DMS 273 treated with DMSO at 0.1 percent for 48 hours (cell line): ENCODE measurements at regions not wholly inside any gene's neighbourhood (a gene's known extent, or its start where the extent isn't known, plus 50 kb on each side); places are given as distances from the start of the nearest gene placed in this dataset.
"Not testable (repeated sequence)": the region's sequence is repeated elsewhere in the genome, so short reads cannot be mapped to it uniquely, and the experiment has no call there.

Source experiments
- DNase-seq: peaks from one replicate; lab custom pipeline; 2025; lab: John Stamatoyannopoulos, UW

DNA sequence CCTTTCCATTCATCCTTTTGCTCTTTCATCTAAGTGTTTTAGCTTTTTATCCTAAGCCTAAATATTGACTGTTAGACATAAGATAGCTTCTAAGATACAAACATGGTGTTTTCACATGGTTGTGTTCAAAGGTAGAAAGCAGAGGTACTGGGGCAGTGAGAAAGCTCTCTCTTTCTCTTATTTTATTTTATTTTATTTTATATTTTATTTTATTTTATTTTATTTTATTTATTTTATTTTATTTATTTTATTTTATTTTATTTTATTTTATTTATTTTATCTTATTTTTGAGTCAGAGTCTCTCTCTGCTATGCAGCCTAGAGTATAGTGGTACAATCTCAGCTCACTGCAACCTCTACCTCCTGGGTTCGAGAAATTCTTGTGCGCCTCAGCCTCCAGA is 287.2 kb downstream of the IKZF2 start:
- DNase-seq, result no peak

DNA sequence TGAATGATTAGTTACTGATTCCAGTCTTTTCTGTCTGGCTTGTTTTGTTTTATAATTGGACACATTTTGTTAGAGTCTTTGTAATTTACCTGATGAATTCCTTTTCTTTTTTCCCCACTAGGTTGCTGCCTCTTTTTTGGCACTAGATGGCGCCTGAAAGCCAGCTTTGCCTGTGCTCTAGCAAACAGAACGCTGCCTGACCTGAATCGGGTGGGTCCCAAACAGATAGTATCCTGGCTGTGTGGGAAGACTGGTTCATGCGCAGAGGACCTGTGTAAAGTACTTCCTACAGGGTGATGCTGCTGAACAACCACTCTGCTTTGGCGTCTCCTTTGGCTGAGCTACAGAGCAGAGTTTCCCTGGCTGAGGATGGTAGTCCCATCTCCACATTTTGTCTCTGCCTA is 288.2 kb downstream of the IKZF2 start:
- DNase-seq, result peak; percentile 20

DNA sequence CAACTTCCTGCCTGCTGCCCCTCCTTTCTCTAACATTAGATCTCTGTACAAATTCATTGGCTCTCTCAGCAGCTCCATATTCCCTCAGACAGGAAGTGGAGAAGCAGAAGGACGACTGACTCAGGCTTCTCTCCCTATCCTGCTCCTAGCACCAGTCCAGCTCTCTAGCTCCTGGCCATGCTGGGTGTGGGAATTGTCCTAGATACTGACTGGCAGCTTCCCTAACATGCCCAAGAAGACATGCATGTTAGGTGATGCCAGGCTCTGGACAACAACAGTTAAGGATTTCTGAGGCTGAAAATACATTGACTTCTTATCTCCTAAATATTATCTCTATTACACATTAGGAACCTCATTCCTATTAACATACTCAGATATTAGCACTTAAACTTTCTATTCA is 292.9 kb downstream of the IKZF2 start:
- no peak for DNase-seq

DNA sequence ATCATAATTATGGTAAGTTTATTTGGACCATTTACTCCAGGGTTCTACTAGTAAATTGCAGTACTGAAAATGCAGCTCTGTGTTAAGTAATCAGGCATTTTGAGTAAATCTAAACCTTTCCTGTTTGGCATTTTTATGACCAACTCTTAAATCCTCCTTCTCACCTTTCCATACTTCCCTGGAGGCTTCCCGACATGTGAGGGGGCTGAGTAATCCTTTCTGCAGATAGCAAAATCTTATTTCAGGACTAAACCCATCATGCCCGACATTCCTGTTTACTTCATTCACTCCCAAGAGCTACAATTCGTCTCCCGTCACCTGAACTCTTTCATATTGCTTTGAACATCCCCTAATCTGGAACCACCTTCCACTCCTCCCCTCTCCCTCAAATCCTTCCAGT is 296.6 kb downstream of the IKZF2 start:
- no peak for DNase-seq

DNA sequence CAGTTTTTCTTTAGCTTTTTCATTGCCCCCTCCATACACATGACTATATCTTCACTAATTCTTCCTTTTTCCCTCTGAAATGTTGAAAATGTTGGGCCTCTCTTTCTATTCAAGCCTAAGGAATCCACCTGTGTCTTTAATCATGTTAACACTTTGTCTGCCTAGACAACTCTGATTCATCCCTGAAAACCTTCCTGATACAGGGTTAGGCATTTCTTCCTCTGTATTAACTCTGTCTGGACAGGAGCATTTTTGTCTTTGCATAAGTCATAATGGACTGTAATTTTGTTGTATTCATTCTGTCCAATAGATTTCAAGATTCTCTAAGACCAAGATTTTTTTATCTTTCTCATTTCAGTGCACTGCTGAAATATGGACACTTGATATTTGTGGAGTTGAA is 297.3 kb downstream of the IKZF2 start:
- DNase-seq, result no peak

DNA sequence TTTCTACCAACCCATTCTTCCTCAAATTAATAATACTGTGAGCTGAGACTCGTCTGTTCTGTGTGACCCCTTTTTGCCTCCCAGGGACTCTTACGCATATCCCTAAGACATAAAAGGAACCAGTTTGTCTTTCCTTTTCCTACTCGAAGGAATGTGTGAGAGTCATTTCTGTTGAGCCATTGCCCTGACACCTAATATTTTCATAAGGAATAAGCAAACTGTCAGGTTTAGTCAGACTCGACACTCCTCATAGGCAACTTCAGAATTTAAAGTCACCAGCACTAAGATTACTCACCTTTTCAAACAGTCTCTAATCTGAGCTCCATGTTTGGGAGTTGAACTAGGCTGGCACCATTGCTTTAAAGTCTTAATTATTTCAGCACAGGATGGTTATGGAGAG is 305.5 kb downstream of the IKZF2 start:
- no peak for DNase-seq

DNA sequence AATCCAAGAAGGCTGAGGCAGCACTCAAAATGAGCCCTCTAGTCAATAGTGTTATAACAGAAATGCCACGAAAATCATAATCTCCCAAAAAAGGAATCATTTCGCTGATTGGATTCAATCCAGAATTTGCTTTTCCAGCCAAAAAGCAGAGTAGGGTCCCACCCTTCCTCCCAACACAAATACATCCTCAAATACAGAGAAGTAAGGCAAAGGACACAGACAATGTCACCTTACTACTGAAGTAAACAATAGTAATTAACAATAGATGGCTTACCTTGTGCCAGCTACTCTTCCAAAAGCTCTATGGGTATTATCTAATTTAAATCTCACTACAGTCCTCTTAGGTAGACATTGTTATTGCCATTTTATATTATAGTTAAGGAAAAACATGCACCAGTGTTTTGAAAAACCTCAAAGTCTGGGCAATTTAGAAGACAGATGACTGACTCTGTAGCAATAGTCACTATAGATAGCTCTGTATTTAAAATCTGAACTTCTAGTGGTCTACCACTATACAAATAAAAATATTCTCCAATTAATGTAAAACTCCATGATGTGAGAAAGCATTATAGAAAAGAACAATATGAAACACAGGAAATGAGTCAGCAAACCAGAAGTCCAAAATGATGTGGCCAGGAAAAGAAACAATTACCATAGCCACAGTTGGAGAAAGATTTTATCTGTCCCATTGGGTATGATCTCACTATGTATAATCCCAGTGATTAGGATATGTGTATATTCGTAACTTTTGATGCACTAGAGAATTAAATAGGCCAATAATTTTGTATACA is 305.0 kb upstream of the ERBB4 start:
- DNase-seq, result no peak

DNA sequence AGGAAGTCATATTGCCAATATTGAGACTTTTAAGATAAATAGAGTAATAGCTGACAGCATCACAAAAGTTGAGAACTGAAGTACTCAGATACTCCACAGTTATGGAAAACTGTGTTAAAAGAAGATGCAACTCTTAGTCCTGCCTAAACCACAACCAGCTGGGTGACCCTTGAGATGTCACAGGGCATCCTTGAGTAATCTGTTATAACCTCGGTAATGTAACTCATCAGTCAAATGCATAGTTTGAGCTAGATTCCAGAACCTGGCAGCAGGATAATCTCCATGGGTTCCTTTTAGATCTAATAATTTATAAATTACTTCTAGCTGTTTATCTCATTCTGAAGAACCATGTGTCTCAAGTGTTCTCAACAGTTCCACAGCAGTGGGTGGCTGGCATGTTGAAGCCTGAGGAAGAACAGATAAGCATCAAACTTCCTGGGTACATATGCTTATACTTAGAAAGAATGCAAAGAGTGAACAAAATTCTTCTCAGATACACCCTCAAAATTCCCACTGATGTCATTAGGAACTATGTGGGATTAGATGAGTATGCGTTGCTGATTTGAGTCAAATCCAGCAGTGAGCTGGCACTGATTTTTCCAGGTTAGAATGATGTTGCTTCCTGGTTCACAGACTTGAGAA is 304.1 kb upstream of the ERBB4 start:
- no peak for DNase-seq

DNA sequence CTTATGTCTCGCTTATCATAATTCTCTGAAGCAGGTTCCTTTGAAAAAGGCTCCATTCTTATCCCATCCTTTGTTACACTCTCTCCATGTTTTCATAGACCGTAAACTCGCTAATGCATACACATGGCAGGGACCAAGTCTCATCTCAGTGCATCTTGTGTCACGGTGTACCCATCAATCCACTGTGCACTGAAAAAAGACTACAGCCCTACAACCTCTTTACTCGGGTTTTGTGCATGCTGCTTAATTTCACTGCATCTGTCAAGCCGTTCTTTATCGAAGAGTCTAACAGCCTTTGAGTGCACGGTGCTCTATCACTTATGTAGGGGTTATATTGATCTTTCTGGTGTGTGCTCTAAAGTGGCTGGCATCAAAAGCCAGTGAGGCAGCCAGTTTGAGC is 302.9 kb upstream of the ERBB4 start:
- DNase-seq, result no peak

DNA sequence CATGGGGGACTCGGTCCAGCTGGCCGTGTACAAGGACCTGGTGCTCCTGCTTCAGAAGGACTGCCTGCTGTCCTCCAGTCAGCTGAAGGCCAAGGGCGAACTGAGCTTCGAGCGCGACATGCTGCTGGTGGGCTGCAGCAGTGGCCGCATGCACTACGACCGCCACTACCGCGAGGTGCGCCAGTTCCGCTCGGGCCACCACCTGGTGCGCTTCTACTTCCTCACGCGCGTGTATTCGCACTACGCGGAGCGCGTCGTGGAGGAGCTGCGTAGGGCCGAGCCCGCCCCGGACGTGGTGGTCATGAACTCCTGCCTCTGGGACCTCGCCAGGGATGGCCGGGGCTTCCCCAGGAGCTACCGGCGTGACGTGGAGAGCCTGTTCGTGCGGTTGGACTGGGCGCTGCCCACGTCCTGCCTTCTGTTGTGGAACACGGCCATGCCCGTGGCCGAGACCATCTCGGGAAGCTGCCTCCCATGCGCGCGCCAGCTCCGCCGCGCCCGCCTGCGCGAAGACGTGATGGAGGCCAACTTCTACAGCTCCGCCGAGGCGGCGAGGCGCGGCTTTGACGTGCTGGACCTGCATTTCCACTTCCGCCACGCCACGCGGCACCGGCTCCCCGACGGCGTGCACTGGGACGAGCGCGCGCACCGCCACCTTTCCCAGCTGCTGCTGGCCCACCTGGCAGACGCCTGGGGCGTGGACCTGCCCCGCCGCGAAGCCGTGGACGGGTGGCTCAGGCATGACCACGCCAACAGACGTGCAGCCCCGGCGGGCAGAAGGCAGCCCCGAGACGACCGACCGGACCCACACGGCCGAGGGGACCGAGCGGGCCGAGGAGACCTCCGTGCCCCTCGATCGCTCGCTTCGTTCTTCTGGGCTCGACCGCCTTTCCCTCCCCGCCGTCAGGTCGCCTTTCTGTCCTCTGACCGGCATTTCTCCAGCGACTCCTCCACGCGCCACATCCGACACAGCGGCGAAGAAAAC is 293.9 kb upstream of the ERBB4 start:
- DNase-seq, result no peak

DNA sequence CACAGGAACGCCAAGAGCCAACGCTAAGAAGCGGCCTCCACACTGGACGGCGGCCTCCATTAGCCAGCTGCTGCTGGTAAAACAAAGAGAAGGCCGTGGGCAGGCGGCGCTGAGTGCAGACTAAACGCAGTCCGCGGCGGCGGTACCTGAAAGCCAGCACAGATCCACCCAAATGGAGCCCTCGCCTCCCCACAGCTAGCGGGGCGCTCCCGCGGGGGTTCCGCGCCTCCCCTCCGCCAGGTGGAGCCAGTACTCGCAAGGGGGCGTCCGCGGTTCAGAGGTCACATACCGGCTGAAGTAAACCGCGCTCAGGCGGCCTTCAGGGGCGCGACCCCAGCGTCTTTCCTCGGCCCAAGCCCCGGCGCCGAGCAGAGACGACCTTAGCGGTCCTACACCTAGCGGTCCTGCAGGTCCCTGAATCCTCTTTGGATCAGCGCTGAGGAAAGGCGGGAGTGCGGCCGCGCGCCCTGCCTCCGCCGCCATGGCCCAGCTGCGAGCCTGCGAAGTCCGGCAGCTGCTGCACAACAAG is 293.1 kb upstream of the ERBB4 start:
- DNase-seq, result no peak

DNA sequence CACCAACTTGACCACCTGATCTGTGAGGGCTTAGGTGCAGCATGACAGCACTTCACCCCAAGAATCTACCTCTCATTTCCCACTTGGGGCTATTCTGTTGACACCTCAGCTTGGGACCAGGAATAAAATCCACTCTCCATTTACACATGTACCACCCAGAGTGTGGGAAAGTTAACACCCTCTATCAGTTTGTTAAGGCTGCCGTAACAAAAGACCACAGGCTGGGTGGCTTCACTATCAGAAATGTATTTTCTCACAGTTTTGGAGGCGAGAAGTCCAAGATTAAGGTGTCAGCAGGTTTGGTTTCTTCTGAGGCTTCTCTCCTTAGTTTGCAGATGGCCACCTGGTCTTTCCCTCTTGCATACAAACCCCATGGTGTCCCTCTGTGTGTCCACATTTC is 277.7 kb upstream of the ERBB4 start:
- no peak for DNase-seq

DNA sequence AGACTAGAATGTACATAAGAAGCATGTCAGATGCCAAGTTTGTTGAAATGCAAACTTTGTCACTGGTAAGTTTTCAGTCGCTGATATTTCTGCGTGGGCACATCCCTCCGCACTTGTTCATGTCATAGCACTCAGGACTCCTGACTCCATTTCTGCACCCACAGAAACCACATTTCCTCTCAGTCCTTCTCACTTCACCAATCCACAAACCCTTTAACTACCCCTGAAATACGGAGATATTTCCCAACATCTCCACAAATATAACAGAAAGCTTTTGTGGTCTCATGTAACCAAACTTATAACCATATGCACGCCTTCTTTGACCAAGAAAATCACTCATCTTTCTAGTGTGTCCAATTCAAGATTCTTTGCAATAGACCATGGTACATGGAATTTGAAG is 276.9 kb upstream of the ERBB4 start:
- no peak for DNase-seq

DNA sequence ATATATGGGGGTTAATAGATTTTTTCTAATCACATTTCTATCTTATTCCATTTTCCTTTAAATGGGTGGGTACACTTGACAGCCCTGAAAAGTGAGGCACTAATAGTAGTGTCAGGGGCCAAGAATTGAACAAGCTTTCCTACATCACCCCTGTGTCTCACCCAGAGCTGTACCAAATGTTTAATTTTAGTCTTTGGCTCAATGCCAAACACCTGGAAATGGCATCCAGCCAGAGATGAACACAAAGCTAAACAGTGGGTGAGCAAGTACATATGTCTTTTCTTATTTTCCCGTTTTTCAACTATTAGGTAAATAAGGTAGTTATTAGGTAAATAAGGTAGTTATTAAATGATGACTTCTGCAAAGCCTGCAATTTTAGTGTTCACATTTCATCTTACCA is 276.3 kb upstream of the ERBB4 start:
- no peak for DNase-seq

DNA sequence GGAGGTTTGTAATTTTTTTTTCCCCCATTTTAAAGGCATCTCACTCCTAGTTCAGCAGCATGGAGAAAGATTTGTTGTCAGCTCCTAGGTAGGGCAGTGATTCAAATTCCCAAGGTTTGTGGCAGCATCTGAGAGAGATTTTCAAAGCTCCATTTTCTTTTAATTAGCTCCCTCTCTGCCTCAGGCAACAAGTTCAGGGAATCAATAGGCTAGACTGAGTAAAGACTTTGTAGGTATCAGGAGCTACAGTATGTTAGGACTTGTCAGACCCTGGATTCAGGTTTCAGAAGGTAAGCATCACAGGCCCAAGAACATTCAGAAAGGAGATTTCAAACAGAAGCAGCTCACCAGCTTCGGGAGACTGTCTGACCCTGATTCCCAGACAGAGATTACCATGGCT is 273.3 kb upstream of the ERBB4 start:
- DNase-seq, result no peak

DNA sequence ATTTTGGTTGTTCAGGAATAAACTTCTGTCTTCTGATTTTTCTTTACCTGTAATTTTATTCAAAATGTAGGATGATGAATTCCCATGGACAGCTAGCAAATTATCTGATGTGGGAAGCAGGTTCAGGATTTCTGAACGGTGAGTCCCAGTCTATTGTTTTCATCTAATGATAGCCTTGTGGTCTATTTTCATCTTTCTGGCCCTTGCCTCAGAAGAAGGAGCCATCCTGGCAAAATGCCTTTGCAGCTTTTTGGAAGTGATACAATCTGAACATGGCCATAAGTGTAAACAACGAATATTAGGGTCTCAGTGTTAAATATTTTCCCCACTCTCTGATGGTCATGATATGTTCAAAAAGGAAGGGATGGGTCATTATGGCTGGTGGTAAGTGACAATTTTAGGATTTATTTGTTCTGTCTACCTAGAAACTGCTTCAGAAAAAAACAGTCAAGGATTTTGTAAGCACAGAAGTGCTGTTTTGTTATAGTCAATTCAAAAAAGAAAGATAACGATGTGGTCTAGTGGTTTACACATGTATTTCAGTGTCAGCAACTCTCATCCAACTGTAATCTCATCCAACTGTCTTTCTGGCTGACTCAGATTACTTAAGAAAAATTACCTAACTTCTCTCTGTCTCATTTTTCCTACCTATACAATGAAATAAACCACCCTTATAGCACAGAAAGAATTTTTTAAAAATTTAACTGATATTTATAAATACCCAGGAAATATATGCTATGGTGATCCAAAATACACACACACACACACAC is 272.6 kb upstream of the ERBB4 start:
- no peak for DNase-seq

DNA sequence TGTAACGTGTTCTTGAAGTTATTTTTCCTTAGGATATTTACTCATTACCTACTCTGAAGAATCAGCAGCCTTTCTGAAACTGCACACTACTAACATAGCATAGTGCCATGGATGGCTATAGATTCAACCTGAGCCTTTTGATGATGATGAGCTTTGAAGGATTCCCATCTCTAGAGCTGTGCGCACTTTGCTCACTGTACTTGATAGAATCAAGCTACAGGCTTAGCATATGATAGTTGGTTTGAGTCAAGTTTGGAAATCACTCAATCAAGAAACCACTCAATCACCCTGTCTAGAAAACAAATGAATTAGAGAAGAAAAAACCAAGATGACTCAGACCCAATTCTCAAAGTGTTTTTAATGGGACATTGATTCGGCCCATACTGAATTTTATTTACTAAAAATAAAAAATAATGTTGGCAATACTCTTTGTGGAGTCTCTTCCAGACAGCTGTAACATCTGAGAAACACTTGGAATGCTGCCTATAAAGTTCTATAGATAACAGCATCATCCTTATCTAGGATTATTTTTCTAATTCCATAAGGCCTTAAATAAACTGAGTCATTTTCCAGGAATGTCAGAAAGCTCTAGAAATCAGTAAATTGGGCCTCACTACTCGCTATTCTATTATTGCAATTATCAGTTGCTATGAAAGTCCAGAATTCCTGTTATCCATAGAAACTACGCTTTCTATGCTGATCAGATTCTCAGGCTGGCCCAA is 259.0 kb upstream of the ERBB4 start:
- DNase-seq, result no peak

DNA sequence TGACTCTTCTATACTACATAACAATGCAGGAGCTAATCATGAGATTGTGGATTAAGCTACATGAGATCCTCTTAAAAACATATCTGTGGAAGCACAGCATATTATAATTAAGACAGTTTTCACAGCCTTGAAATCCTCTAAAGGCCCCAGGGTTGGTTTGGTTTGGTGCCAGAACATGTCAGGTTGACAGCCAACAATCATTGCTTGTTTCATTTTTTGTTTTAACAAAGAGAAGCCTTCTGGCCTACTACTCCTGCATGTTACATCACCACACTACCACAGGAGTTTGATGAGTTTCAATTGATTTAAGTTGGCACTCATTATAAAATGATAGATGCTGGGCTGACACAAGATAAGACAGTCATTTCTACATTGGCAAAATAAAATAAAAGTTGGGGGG is 255.9 kb upstream of the ERBB4 start:
- DNase-seq, result no peak

DNA sequence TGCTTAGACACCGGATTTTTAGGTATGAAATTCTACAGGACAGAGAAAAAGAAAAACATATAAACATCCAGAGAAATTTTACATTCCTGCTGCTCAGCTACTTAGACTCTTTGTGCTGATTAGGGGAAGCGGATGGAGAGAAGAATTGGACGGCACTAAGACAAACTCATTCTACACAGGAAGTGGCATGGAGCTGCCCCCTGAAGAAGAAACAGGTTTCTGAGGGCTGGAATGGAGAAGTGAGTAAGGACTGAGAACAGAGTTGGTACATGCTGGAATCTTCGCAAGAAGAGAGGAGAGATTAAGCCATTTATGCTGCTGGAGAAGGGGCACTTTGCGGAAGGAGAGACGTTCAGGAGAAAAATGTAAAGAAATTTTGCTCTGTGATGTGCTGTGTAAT is 253.0 kb upstream of the ERBB4 start:
- DNase-seq, result no peak

DNA sequence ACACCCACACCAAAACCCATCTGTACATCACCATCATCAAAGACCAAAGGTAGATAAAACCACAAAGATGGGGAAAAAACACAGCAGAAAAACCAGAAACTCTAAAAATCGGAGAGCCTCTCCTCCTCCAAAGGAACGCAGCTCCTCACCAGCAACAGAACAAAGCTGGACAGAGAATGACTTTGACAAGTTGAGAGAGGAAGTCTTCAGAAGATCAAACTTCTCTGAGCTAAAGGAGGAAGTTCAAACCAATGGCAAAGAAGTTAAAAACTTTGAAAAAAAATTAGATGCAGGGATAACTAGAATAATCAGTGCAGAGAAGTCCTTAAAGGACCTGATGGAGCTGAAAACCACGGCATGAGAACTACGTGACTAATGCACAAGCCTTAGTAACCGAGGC is 247.5 kb upstream of the ERBB4 start:
- DNase-seq, result not testable (repeated sequence)

DNA sequence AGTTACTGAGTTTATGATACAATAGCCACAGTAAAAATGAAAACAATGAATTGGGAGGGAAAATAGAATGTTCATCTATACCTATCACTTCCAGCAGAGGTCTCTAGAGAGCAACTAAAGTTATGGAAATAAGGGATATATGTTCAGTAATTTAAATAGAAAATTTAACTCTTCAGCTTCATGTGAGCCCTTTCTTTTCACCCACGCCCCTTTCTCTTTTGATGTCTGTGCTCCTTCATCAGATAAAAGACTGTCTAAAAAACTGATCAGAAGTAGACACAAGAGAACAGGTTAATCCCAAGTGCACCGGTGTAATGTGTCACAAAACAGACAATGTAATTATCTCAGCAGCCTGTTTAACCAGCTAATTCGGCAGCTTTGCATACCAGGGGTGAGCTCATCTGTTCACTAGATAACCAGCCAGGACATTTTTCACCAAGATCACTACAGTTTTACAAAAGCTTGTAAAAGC is 238.5 kb upstream of the ERBB4 start:
- DNase-seq, result peak; percentile 8
